ENCODE measurements at regions not wholly inside any gene's neighbourhood (a gene's known extent, or its start where the extent isn't known, plus 50 kb on each side); places are given as distances from the start of the nearest gene placed in this dataset.

- H3K27me3 ChIP-seq (ENCODE audit: insufficient read depth, low read length, poor library complexity) = no peaks in the 10 kb centered on the region
- ATAC-seq (ENCODE audit: insufficient read depth, low read depth) (no peak), DNase-seq (no peak)
- H3K9ac ChIP-seq (ENCODE audit: low read depth, low read length) = no peak overlapping the region
- no peaks in the 10 kb centered on the region for H4K20me1 ChIP-seq (ENCODE audit: insufficient read depth, low read length)
- no peak overlapping the region for H2AFZ ChIP-seq (ENCODE audit: low read depth, low read length)
- TF ChIP-seq CTCF (IDR thresholded peaks at IDR 0.05; ENCODE audit: borderline replicate concordance, extremely low read depth, low read length, poor library complexity, severe bottlenecking) = no peak
- TF ChIP-seq EZH2 (IDR thresholded peaks at IDR 0.05; ENCODE audit: borderline replicate concordance, low read depth, low read length, severe bottlenecking) = no peak
- no peak overlapping the region for H3K4me3 ChIP-seq (ENCODE audit: low read depth in 1 of 2, low read length in 2 of 2)
- H3K4me1 ChIP-seq (ENCODE audit: insufficient read depth, low read length) = no peaks in the 10 kb centered on the region
- H3K79me2 ChIP-seq (ENCODE audit: insufficient read depth, low read length) = no peaks in the 10 kb centered on the region
- no peak overlapping the region for H3K27ac ChIP-seq (ENCODE audit: low read length)
- H3K9me3 ChIP-seq (ENCODE audit: insufficient read depth, low read length, severe bottlenecking) = peaks cover 5% of the 10 kb centered on the region
- H3K4me2 ChIP-seq (ENCODE audit: insufficient read depth, low read length) = no peak overlapping the region
- no peaks in the 10 kb centered on the region for H3K36me3 ChIP-seq (ENCODE audit: insufficient read depth, low read length)
Measured at GRCh38 chr18:78893281-78894032, 86.2 kb upstream of the SALL3 start.

GRCh38 chr18:78894033-78894305, 85.6 kb upstream of the SALL3 start:
- ATAC-seq (ENCODE audit: insufficient read depth, low read depth) = no peak

DNA sequence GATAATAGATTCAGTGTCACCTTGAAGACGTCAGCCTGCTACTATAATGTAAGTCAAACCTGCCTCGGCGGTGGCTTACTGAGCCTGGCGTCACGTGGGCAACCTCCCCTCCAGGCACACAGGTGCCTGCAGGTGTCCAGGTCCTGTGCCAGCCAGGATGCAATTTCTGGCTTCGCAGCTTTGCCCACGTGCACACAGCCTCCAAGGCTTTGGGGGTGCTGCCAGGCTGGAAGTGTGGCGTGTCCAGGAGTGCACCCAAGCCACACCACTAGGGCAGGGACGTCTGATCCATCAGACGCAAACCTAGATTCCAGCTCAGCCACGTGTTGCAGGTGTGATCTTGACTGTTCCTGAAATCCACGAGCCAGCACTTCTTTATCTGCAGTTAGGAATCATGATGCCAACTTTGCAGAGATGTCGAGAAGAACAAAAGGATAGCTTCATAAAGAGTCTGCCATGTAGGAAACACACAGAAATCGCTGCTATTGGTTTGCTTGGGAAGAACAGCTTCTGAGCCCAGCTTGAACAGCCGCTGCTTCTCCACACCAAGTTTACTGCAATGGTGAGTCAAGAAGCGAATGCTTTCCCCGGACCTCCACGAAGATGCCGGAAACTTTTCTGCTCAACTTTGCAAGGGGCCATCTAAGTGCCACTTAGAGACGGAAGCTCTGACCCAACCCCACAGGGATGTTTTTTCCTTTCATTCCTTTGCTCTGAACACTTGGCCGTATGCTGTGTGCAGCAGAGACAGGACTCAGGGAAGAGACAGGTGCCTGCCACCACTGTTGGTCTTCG, 84.2 kb upstream of the SALL3 start:
- TF ChIP-seq EZH2 (IDR thresholded peaks at IDR 0.05; ENCODE audit: borderline replicate concordance, low read depth, low read length, severe bottlenecking) (no peak), CTCF (IDR thresholded peaks at IDR 0.05; ENCODE audit: borderline replicate concordance, extremely low read depth, low read length, poor library complexity, severe bottlenecking) (no peak)
- Histone ChIP-seq H3K36me3 (ENCODE audit: insufficient read depth, low read length) (no peaks in the 10 kb centered on the region), H4K20me1 (ENCODE audit: insufficient read depth, low read length) (no peaks in the 10 kb centered on the region), H2AFZ (ENCODE audit: low read depth, low read length) (no peak overlapping the region), H3K27ac (ENCODE audit: low read length) (no peak overlapping the region), H3K4me3 (ENCODE audit: low read depth in 1 of 2, low read length in 2 of 2) (no peak overlapping the region), H3K79me2 (ENCODE audit: insufficient read depth, low read length) (no peaks in the 10 kb centered on the region), H3K4me1 (ENCODE audit: insufficient read depth, low read length) (no peaks in the 10 kb centered on the region), H3K4me2 (ENCODE audit: insufficient read depth, low read length) (no peak overlapping the region), H3K9ac (ENCODE audit: low read depth, low read length) (no peak overlapping the region), H3K27me3 (ENCODE audit: insufficient read depth, low read length, poor library complexity) (no peaks in the 10 kb centered on the region), H3K9me3 (ENCODE audit: insufficient read depth, low read length, severe bottlenecking) (no peaks in the 10 kb centered on the region)
- ATAC-seq (ENCODE audit: insufficient read depth, low read depth) (no peak), DNase-seq (no peak)

More at GRCh38 chr18:78894033-78894305, 85.6 kb upstream of the SALL3 start:
- H3K9ac ChIP-seq (ENCODE audit: low read depth, low read length) = no peak overlapping the region
- H3K36me3 ChIP-seq (ENCODE audit: insufficient read depth, low read length) = no peaks in the 10 kb centered on the region
- H4K20me1 ChIP-seq (ENCODE audit: insufficient read depth, low read length) = no peaks in the 10 kb centered on the region
- H3K9me3 ChIP-seq (ENCODE audit: insufficient read depth, low read length, severe bottlenecking) = peaks cover 5% of the 10 kb centered on the region
- no peak for DNase-seq
- no peaks in the 10 kb centered on the region for H3K79me2 ChIP-seq (ENCODE audit: insufficient read depth, low read length)
- H3K27me3 ChIP-seq (ENCODE audit: insufficient read depth, low read length, poor library complexity) = no peaks in the 10 kb centered on the region
- no peak overlapping the region for H3K4me2 ChIP-seq (ENCODE audit: insufficient read depth, low read length)
- no peaks in the 10 kb centered on the region for H3K4me1 ChIP-seq (ENCODE audit: insufficient read depth, low read length)
- H3K4me3 ChIP-seq (ENCODE audit: low read depth in 1 of 2, low read length in 2 of 2) = no peak overlapping the region
- H3K27ac ChIP-seq (ENCODE audit: low read length) = no peak overlapping the region
- no peak for TF ChIP-seq CTCF (IDR thresholded peaks at IDR 0.05; ENCODE audit: borderline replicate concordance, extremely low read depth, low read length, poor library complexity, severe bottlenecking)
- no peak overlapping the region for H2AFZ ChIP-seq (ENCODE audit: low read depth, low read length)

Measured in DND-41 (cell line).